ENCODE measurements at regions not wholly inside any gene's neighbourhood (a gene's known extent, or its start where the extent isn't known, plus 50 kb on each side); places are given as distances from the start of the nearest gene placed in this dataset.

GRCh38 chr17:37825851-37826250, 81.0 kb upstream of the HNF1B start:
- intact Hi-C loops (cut with micrococcal nuclease) (no loop called here), dilution Hi-C loops (cut with MboI; ENCODE audit: extremely low pct_ligation_motif_present, low sequenced_read_pairs) (no loop called here)
- Histone ChIP-seq H3K4me2 (ENCODE audit: insufficient read depth, low read length) (no peak overlapping the region), H3K27ac (ENCODE audit: insufficient read depth, low read depth, low read length) (no peak overlapping the region), H4K20me1 (replicated peaks; ENCODE audit: control insufficient read depth, extremely low read depth, insufficient read depth, low read length) (no peaks in the 10 kb centered on the region), H3K9me1 (replicated peaks; ENCODE audit: control insufficient read depth, extremely low read depth, insufficient read depth, low read length) (no peaks in the 10 kb centered on the region), H3K9ac (replicated peaks; ENCODE audit: extremely low read depth, insufficient read depth, low read length) (no peak overlapping the region), H3K36me3 (ENCODE audit: control insufficient read depth in 2 of 2, extremely low read depth in 1 of 2, insufficient read depth in 2 of 2, low read length in 2 of 2) (no peaks in the 10 kb centered on the region), H3K27me3 (ENCODE audit: control insufficient read depth in 2 of 2, insufficient read depth in 2 of 2, low read length in 2 of 2) (no peaks in the 10 kb centered on the region), H2AFZ (ENCODE audit: low read depth, low read length) (no peak overlapping the region), H3K9me3 (replicated peaks; ENCODE audit: control insufficient read depth, insufficient read depth, low read length) (no peaks in the 10 kb centered on the region), H3K4me3 (replicated peaks in 1 of 3; ENCODE audit: insufficient read depth in 1 of 3, low read depth in 1 of 3, low read length in 3 of 3) (no peak overlapping the region), H3K4me1 (ENCODE audit: control insufficient read depth, extremely low read depth, insufficient read depth, low read length) (peaks cover 27% of the 10 kb centered on the region), H3K79me2 (ENCODE audit: control insufficient read depth, insufficient read depth, low read length) (no peaks in the 10 kb centered on the region)
- DNase-seq (ENCODE audit: low read depth, low spot score) (no peak), FAIRE-seq (no peak)
- ChIA-PET CTCF (interaction anchor here (1.0 to 2.7 kb wide), 2 partner anchors 10 to 18 kb away, joined by 3 to 14 read pairs; no protein-coding TSS in a partner anchor), POLR2A (no interaction called here)
- TF ChIP-seq EZH2 (IDR thresholded peaks at IDR 0.05; ENCODE audit: borderline replicate concordance, low read depth, low read length, severe bottlenecking) (no peak), POLR2AphosphoS5 (IDR thresholded peaks at IDR 0.05; ENCODE audit: insufficient read depth, low read depth, low read length) (no peak), GATA2 (IDR thresholded peaks at IDR 0.05; ENCODE audit: insufficient read depth, insufficient read length, low read depth, low read length) (no peak)
- no TSS peak for BruUV-seq (replicated peaks)

- BruUV-seq (replicated peaks): no TSS peak
- H3K9me1 ChIP-seq (replicated peaks; ENCODE audit: control insufficient read depth, extremely low read depth, insufficient read depth, low read length): no peaks in the 10 kb centered on the region
- dilution Hi-C loops (cut with MboI; ENCODE audit: extremely low pct_ligation_motif_present, low sequenced_read_pairs) (no loop called here), intact Hi-C loops (cut with micrococcal nuclease) (no loop called here)
- peaks cover 27% of the 10 kb centered on the region for H3K4me1 ChIP-seq (ENCODE audit: control insufficient read depth, extremely low read depth, insufficient read depth, low read length)
- ChIA-PET CTCF (interaction anchor here (0.7 to 2.7 kb wide), 4 partner anchors 9 to 54 kb away, joined by 3 to 14 read pairs (median 4); no protein-coding TSS in a partner anchor), POLR2A (no interaction called here)
- H3K4me3 ChIP-seq (replicated peaks in 1 of 3; ENCODE audit: insufficient read depth in 1 of 3, low read depth in 1 of 3, low read length in 3 of 3): no peak overlapping the region
- TF ChIP-seq JUN (IDR thresholded peaks at IDR 0.05; ENCODE audit: borderline replicate concordance, insufficient read depth, insufficient read length, low read depth): peak; percentile 64
- TF ChIP-seq GATA2 (IDR thresholded peaks at IDR 0.05; ENCODE audit: insufficient read depth, insufficient read length, low read depth, low read length): peak; percentile 64
- TF ChIP-seq MYC (IDR thresholded peaks at IDR 0.05; ENCODE audit: low read depth, low read length): no peak
- TF ChIP-seq EZH2 (IDR thresholded peaks at IDR 0.05; ENCODE audit: borderline replicate concordance, low read depth, low read length, severe bottlenecking): no peak
- peak; percentile 78 for TF ChIP-seq FOS (IDR thresholded peaks at IDR 0.05; ENCODE audit: borderline replicate concordance, insufficient read depth, low read length)
- peak; percentile 43 for TF ChIP-seq POLR2A (IDR thresholded peaks at IDR 0.05; ENCODE audit: low read depth, low read length)
- TF ChIP-seq POLR2AphosphoS5 (IDR thresholded peaks at IDR 0.05; ENCODE audit: insufficient read depth, low read depth, low read length): no peak
- peak; percentile 80 for TF ChIP-seq MAX (IDR thresholded peaks at IDR 0.05; ENCODE audit: insufficient read depth, insufficient read length)
- TF ChIP-seq CTCF (IDR thresholded peaks at IDR 0.05; ENCODE audit: extremely low read depth in 1 of 2, insufficient read depth in 1 of 2, low read depth in 1 of 2, low read length in 2 of 2): no peak
- no peak overlapping the region for H3K9ac ChIP-seq (replicated peaks; ENCODE audit: extremely low read depth, insufficient read depth, low read length)
- no peak overlapping the region for H3K4me2 ChIP-seq (ENCODE audit: insufficient read depth, low read length)
- no peaks in the 10 kb centered on the region for H3K79me2 ChIP-seq (ENCODE audit: control insufficient read depth, insufficient read depth, low read length)
- peak overlapping the region; percentile 15 for H3K27ac ChIP-seq (ENCODE audit: insufficient read depth, low read depth, low read length)
- peak overlapping the region; percentile 79 for H2AFZ ChIP-seq (ENCODE audit: low read depth, low read length)
- H3K9me3 ChIP-seq (replicated peaks; ENCODE audit: control insufficient read depth, insufficient read depth, low read length): no peaks in the 10 kb centered on the region
- DNase-seq (ENCODE audit: low read depth, low spot score) (peak; percentile 92), FAIRE-seq (no peak)
- H4K20me1 ChIP-seq (replicated peaks; ENCODE audit: control insufficient read depth, extremely low read depth, insufficient read depth, low read length): no peaks in the 10 kb centered on the region
- no peaks in the 10 kb centered on the region for H3K36me3 ChIP-seq (ENCODE audit: control insufficient read depth in 2 of 2, extremely low read depth in 1 of 2, insufficient read depth in 2 of 2, low read length in 2 of 2)
- H3K27me3 ChIP-seq (ENCODE audit: control insufficient read depth in 2 of 2, insufficient read depth in 2 of 2, low read length in 2 of 2): no peaks in the 10 kb centered on the region
Measured at GRCh38 chr17:37824534-37825485, 80.0 kb upstream of the HNF1B start.

Measured in endothelial cell of umbilical vein (primary cell).